ENCODE measurements at regions not wholly inside any gene's neighbourhood (a gene's known extent, or its start where the extent isn't known, plus 50 kb on each side); places are given as distances from the start of the nearest gene placed in this dataset.

DNA sequence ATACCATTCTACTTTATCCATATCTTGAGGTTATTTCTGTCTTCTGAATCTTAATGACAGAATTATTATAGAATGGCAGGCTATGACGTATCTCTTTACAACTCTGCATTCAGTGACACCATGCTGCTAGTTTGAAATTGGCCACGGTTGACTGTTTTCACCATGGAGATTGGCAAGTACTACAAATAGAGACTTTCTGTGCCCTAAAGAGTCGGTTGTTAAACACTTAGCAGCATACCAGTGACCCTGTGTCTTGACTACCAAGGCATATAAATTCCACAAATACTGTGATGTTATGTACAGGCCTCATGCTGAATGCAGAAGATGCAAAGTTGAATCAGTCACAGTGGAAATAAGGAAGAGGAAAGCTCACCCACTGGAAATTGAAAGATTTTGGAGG, 67.0 kb upstream of the CADPS start:
- TF ChIP-seq, protein P1, sequence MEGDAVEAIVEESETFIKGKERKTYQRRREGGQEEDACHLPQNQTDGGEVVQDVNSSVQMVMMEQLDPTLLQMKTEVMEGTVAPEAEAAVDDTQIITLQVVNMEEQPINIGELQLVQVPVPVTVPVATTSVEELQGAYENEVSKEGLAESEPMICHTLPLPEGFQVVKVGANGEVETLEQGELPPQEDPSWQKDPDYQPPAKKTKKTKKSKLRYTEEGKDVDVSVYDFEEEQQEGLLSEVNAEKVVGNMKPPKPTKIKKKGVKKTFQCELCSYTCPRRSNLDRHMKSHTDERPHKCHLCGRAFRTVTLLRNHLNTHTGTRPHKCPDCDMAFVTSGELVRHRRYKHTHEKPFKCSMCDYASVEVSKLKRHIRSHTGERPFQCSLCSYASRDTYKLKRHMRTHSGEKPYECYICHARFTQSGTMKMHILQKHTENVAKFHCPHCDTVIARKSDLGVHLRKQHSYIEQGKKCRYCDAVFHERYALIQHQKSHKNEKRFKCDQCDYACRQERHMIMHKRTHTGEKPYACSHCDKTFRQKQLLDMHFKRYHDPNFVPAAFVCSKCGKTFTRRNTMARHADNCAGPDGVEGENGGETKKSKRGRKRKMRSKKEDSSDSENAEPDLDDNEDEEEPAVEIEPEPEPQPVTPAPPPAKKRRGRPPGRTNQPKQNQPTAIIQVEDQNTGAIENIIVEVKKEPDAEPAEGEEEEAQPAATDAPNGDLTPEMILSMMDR (IDR thresholded peaks at IDR 0.05), result no peak
- no peak overlapping the region for H3K27ac ChIP-seq (ENCODE audit: low read depth in 1 of 2, low read length in 2 of 2)
- H3K4me3 ChIP-seq (replicated peaks in 1 of 3; ENCODE audit: low read depth in 2 of 3, low read length in 3 of 3), result no peak overlapping the region
- no peak overlapping the region for H3K9ac ChIP-seq (ENCODE audit: insufficient read depth, low read length, poor library complexity, severe bottlenecking)
- H2AFZ ChIP-seq (ENCODE audit: insufficient read depth, low read depth, low read length, poor library complexity, severe bottlenecking), result no peak overlapping the region
- H3K27me3 ChIP-seq (ENCODE audit: control insufficient read depth in 2 of 2, insufficient read depth in 2 of 2, low read length in 2 of 2), result no peaks in the 10 kb centered on the region
- Mint-ChIP-seq H3K9me3 (peaks cover 0 to 9% (median 2%) of the 10 kb centered on the region in 7 donors), H3K27me3 (ENCODE audit: low read depth in 3 of 3) (no peaks in the 10 kb centered on the region), H3K27ac (no peak overlapping the region), H3K36me3 (no peaks in the 10 kb centered on the region), H3K4me1 (no peaks in the 10 kb centered on the region), H3K4me3 (no peak overlapping the region)
- no peaks in the 10 kb centered on the region for H3K4me1 ChIP-seq (ENCODE audit: control insufficient read depth in 1 of 2, insufficient read depth in 2 of 2, low read length in 2 of 2)
- H3K36me3 ChIP-seq (replicated peaks in 1 of 2; ENCODE audit: control insufficient read depth in 1 of 2, insufficient read depth in 2 of 2, low read length in 2 of 2), result no peaks in the 10 kb centered on the region
- WGBS (ENCODE audit: insufficient coverage), result 90% methylated on average over 2 of the region's 3 CpGs
- intact Hi-C loops (cut with micrococcal nuclease), result no loop called here
- no peak overlapping the region for H3K4me2 ChIP-seq (replicated peaks; ENCODE audit: extremely low read depth, low read length, poor library complexity, severe bottlenecking)
- DNase-seq, result no peak
- H3K79me2 ChIP-seq (ENCODE audit: insufficient read depth, low read length), result no peaks in the 10 kb centered on the region
- H3K9me3 ChIP-seq (replicated peaks in 1 of 2; ENCODE audit: control insufficient read depth in 1 of 2, insufficient read depth in 1 of 2, low read length in 2 of 2), result no peaks in the 10 kb centered on the region
- H4K20me1 ChIP-seq (ENCODE audit: insufficient read depth, low read length), result no peaks in the 10 kb centered on the region

DNA sequence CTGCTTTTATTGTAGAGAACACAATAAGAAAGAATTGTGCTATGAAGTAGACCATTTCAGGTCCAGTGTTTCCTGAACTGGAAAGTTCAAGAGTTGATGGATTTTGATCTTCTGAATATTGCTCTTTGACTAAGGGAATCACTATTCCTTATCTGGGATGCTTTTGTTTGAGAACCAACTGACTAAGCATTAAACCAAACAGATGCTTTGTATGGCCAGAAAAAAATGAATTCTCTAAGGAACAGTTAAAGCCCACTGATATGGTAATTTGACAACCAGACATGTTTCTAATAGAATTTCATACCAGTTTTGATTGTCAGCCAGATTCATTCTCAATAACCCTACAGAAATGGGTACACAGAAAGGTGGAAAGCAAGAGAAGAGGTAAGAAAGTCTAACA, 67.5 kb upstream of the CADPS start:
- H3K4me2 ChIP-seq (replicated peaks; ENCODE audit: extremely low read depth, low read length, poor library complexity, severe bottlenecking), result no peak overlapping the region
- intact Hi-C loops (cut with micrococcal nuclease), result no loop called here
- H2AFZ ChIP-seq (ENCODE audit: insufficient read depth, low read depth, low read length, poor library complexity, severe bottlenecking), result no peak overlapping the region
- H3K4me1 Mint-ChIP-seq, result no peaks in the 10 kb centered on the region
- H3K79me2 ChIP-seq (ENCODE audit: insufficient read depth, low read length), result no peaks in the 10 kb centered on the region
- H3K27ac Mint-ChIP-seq, result no peak overlapping the region
- no peaks in the 10 kb centered on the region for H3K4me1 ChIP-seq (ENCODE audit: control insufficient read depth in 1 of 2, insufficient read depth in 2 of 2, low read length in 2 of 2)
- no peak overlapping the region for H3K27ac ChIP-seq (ENCODE audit: low read depth in 1 of 2, low read length in 2 of 2)
- no peaks in the 10 kb centered on the region for H3K27me3 ChIP-seq (ENCODE audit: control insufficient read depth in 2 of 2, insufficient read depth in 2 of 2, low read length in 2 of 2)
- H3K9ac ChIP-seq (ENCODE audit: insufficient read depth, low read length, poor library complexity, severe bottlenecking), result no peak overlapping the region
- H3K4me3 Mint-ChIP-seq, result no peak overlapping the region
- TF ChIP-seq, protein P1 (IDR thresholded peaks at IDR 0.05), result no peak
- H3K9me3 Mint-ChIP-seq, result peaks cover 0 to 9% (median 2%) of the 10 kb centered on the region in 7 donors
- no peaks in the 10 kb centered on the region for H3K27me3 Mint-ChIP-seq (ENCODE audit: low read depth in 3 of 3)
- no peaks in the 10 kb centered on the region for H3K36me3 ChIP-seq (replicated peaks in 1 of 2; ENCODE audit: control insufficient read depth in 1 of 2, insufficient read depth in 2 of 2, low read length in 2 of 2)
- no peaks in the 10 kb centered on the region for H4K20me1 ChIP-seq (ENCODE audit: insufficient read depth, low read length)
- no peaks in the 10 kb centered on the region for H3K9me3 ChIP-seq (replicated peaks in 1 of 2; ENCODE audit: control insufficient read depth in 1 of 2, insufficient read depth in 1 of 2, low read length in 2 of 2)
- H3K36me3 Mint-ChIP-seq, result no peaks in the 10 kb centered on the region
- no peak for DNase-seq
- no peak overlapping the region for H3K4me3 ChIP-seq (replicated peaks in 1 of 3; ENCODE audit: low read depth in 2 of 3, low read length in 3 of 3)

Measured in CD14-positive monocyte (primary cell).